H9 (cell line): ENCODE measurements at regions not wholly inside any gene's neighbourhood (a gene's known extent, or its start where the extent isn't known, plus 50 kb on each side); places are given as distances from the start of the nearest gene placed in this dataset.

Experiments
- DNase-seq: peaks from one replicate; pipeline ENCODE4 v3.0.0-alpha.2; 2017
- H2AFZ ChIP-seq: one replicate; pipeline ENCODE4 v1.6.1; 2013; ENCODE audit warnings: mild to moderate bottlenecking, low read length, control low read depth, moderate library complexity
- H2AK5ac ChIP-seq: 2 replicates; pipeline ENCODE4 v1.6.1; 2013; ENCODE audit warnings: low read length, control low read depth, mixed read lengths; ENCODE audit not compliant: insufficient read length
- H2BK120ac ChIP-seq: one replicate; pipeline ENCODE4 v1.6.1; 2013; ENCODE audit warnings: low read depth, mild to moderate bottlenecking, low read length, control low read depth, inconsistent platforms; ENCODE audit not compliant: poor library complexity, severe bottlenecking
- H2BK12ac ChIP-seq: 2 replicates; pipeline ENCODE4 v1.6.1; 2013; ENCODE audit warnings: low read length, control low read depth, mixed read lengths, low read depth; ENCODE audit not compliant: insufficient read length
- H2BK15ac ChIP-seq: 2 replicates; pipeline ENCODE4 v1.6.1; 2013; ENCODE audit warnings: low read depth, low read length, control low read depth
- H2BK20ac ChIP-seq: one replicate; pipeline ENCODE4 v1.6.1; 2013; ENCODE audit warnings: low read depth, mild to moderate bottlenecking, low read length, control low read depth, inconsistent platforms; ENCODE audit not compliant: poor library complexity, severe bottlenecking
- H2BK5ac ChIP-seq: 2 replicates; pipeline ENCODE4 v1.6.1; 2013; ENCODE audit warnings: low read length, control low read depth, mixed read lengths; ENCODE audit not compliant: insufficient read length
- H3K14ac ChIP-seq: 2 replicates; pipeline ENCODE4 v1.6.1; 2013; ENCODE audit warnings: low read length, control low read depth; ENCODE audit not compliant: insufficient read depth
- H3K18ac ChIP-seq: 2 replicates; pipeline ENCODE4 v1.6.1; 2013; ENCODE audit warnings: low read depth, mild to moderate bottlenecking, mixed read lengths, low read length, control low read depth; ENCODE audit not compliant: insufficient read length
- H3K23ac ChIP-seq: 2 replicates; pipeline ENCODE4 v1.6.1; 2013; ENCODE audit warnings: low read length, control low read depth, mixed read lengths, low read depth; ENCODE audit not compliant: insufficient read length
- H3K23me2 ChIP-seq: 2 replicates; pipeline ENCODE4 v1.6.1; 2013; ENCODE audit warnings: low read depth, mild to moderate bottlenecking, mixed read lengths, low read length, control low read depth; ENCODE audit not compliant: insufficient read length, poor library complexity, severe bottlenecking
- H3K27ac ChIP-seq: 2 replicates; pipeline ENCODE4 v1.5.1; 2013; ENCODE audit warnings: low read length, control low read depth, mixed read lengths, low read depth; ENCODE audit not compliant: insufficient read length
- H3K27me3 ChIP-seq: 2 replicates; pipeline ENCODE4 v1.6.1; 2013; ENCODE audit warnings: low read length, control low read depth, inconsistent platforms; ENCODE audit not compliant: insufficient read depth
- H3K4ac ChIP-seq: 2 replicates; pipeline ENCODE4 v1.6.1; 2013; ENCODE audit warnings: low read depth, mild to moderate bottlenecking, control low read depth, inconsistent platforms, low read length, moderate library complexity
- H3K4me1 ChIP-seq: 2 replicates; pipeline ENCODE4 v1.6.1; 2013; ENCODE audit warnings: low read length, control low read depth, inconsistent platforms; ENCODE audit not compliant: insufficient read depth
- H3K4me2 ChIP-seq: 2 replicates; pipeline ENCODE4 v1.6.1; 2013; ENCODE audit warnings: low read length, control low read depth, mixed read lengths; ENCODE audit not compliant: insufficient read length, insufficient read depth
- H3K56ac ChIP-seq: 2 replicates; pipeline ENCODE4 v1.6.1; 2013; ENCODE audit warnings: low read depth, mild to moderate bottlenecking, mixed read lengths, low read length, control low read depth; ENCODE audit not compliant: insufficient read length
- H3K79me1 ChIP-seq: 2 replicates; pipeline ENCODE4 v1.6.1; 2013; ENCODE audit warnings: low read depth, mild to moderate bottlenecking, moderate library complexity, low read length, control low read depth, inconsistent platforms; ENCODE audit not compliant: insufficient read depth, poor library complexity, severe bottlenecking
- H3K79me2 ChIP-seq: 2 replicates; pipeline ENCODE4 v1.6.1; 2013; ENCODE audit warnings: low read length, control low read depth, inconsistent platforms; ENCODE audit not compliant: insufficient read depth
- H3K9ac ChIP-seq: 2 replicates; pipeline ENCODE4 v1.6.1; 2013; ENCODE audit warnings: low read length, control low read depth, mixed read lengths; ENCODE audit not compliant: insufficient read length; ENCODE audit errors: extremely low read depth
- H3K9me3 ChIP-seq: one replicate; pipeline ENCODE4 v1.6.1; 2013; ENCODE audit warnings: low read depth, low read length, inconsistent platforms; ENCODE audit not compliant: control insufficient read depth
- H3T11ph ChIP-seq: one replicate; pipeline ENCODE4 v1.6.1; 2013; ENCODE audit warnings: mild to moderate bottlenecking, low read length, control low read depth, inconsistent platforms
- H4K20me1 ChIP-seq: one replicate; pipeline ENCODE4 v1.6.1; 2013; ENCODE audit not compliant: control insufficient read depth, insufficient read length, insufficient read depth
- H4K5ac ChIP-seq: 2 replicates; pipeline ENCODE4 v1.6.1; 2013; ENCODE audit warnings: low read depth, mild to moderate bottlenecking, mixed read lengths, low read length, control low read depth; ENCODE audit not compliant: insufficient read length
- H4K8ac ChIP-seq: replicated peaks from 2 replicates; pipeline ENCODE4 v1.6.1; 2013; ENCODE audit warnings: low read length, control low read depth, mixed read lengths, low read depth; ENCODE audit not compliant: insufficient read length
- H4K91ac ChIP-seq: 2 replicates; pipeline ENCODE4 v1.6.1; 2013; ENCODE audit warnings: low read depth, mild to moderate bottlenecking, moderate library complexity, mixed read lengths, low read length, control low read depth; ENCODE audit not compliant: insufficient read length
- H3K27ac Mint-ChIP-seq, 3 experiments: 2 replicates in 2 of 3; 3 replicates in 1 of 3; pipeline ENCODE4 v1.8.0; 2020 to 2021; ENCODE audit warnings: mixed read lengths in 3 of 3, mild to moderate bottlenecking in 1 of 3, moderate library complexity in 1 of 3
- H3K27me3 Mint-ChIP-seq: 2 replicates; pipeline ENCODE4 v1.8.0; 2021; ENCODE audit warnings: low read depth, mild to moderate bottlenecking, moderate library complexity, mixed read lengths
- H3K36me3 Mint-ChIP-seq, 3 experiments: 2 replicates in 2 of 3; 3 replicates in 1 of 3; pipeline ENCODE4 v1.8.0; 2020 to 2021; ENCODE audit warnings: low read depth in 3 of 3, mixed read lengths in 3 of 3; ENCODE audit not compliant: insufficient read depth in 1 of 3
- H3K4me1 Mint-ChIP-seq, 2 experiments: 2 replicates each; pipeline ENCODE4 v1.8.0; 2020; ENCODE audit warnings: mixed read lengths in 2 of 2
- H3K4me3 Mint-ChIP-seq, 2 experiments: 2 replicates in 1 of 2; 3 replicates in 1 of 2; pipeline ENCODE4 v1.8.0; 2020 to 2021; ENCODE audit warnings: mild to moderate bottlenecking in 2 of 2, mixed read lengths in 2 of 2, moderate library complexity in 1 of 2
- H3K9me3 Mint-ChIP-seq, 2 experiments: 2 replicates in 1 of 2; 3 replicates in 1 of 2; pipeline ENCODE4 v1.8.0; 2020; ENCODE audit warnings: mild to moderate bottlenecking in 2 of 2, mixed read lengths in 2 of 2, moderate library complexity in 1 of 2
- WGBS: extraction: QIAGEN DNeasy Blood & Tissue Kit; methylation state at CpG from one replicate; pipeline ENCODE4 v1.1.7; 2013; ENCODE audit warnings: missing lambda C conversion rate, low lambda C conversion rate, mixed read lengths; ENCODE audit not compliant: insufficient read length; ENCODE audit errors: extremely low coverage; 5-methylcytosine and 5-hydroxymethylcytosine counted together
- TF ChIP-seq, protein P1 (sequence below): fragments of 200-600 bp; sonication (generic); conservative IDR thresholded peaks from 3 replicates; pipeline ENCODE4 v1.8.0; 2021; ENCODE audit warnings: antibody characterized with exemption, mild to moderate bottlenecking

DNA sequence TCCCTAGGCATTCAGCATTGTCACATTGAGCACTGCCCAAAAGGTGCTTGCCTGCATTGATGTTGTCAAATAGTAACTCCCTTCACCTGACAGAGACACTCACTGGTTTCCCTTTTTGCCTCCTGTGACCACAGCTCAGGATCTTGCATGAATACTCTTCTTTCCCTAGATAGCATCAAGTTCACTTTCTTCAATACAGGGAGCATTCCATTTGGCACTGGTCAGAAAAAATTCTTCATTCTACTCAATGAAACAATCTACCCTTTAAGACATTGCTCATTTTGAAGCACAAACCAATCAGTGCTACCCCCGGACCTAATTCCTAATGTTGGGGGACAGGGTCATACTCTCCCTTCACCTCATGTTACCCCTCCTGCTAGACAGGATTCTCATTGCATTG, 319.0 kb upstream of the SNX7 start:
- H3K4me2 ChIP-seq = no peak overlapping the region
- peaks cover 2 to 7% of the 10 kb centered on the region in 2 experiments; a peak in 3 of 4 replicates for H3K4me1 Mint-ChIP-seq
- H2BK20ac ChIP-seq = no peak overlapping the region
- no peak for DNase-seq
- no peaks in the 10 kb centered on the region for H3K79me1 ChIP-seq
- H3K36me3 Mint-ChIP-seq = no peaks in the 10 kb centered on the region; a peak in 1 of 7 replicates
- H3K4me1 ChIP-seq = no peaks in the 10 kb centered on the region
- no peak overlapping the region for H3K27ac Mint-ChIP-seq
- no peak overlapping the region for H3K9ac ChIP-seq
- no CpG with 5 or more reads among the region's 1 CpG for WGBS
- H3K56ac ChIP-seq = no peak overlapping the region
- H2BK12ac ChIP-seq = no peak overlapping the region
- H4K5ac ChIP-seq = no peak overlapping the region
- H3K9me3 ChIP-seq = no peaks in the 10 kb centered on the region
- H3K4ac ChIP-seq = no peak overlapping the region
- H3K4me3 Mint-ChIP-seq = no peak overlapping the region
- no peak overlapping the region for H3K18ac ChIP-seq
- H2BK15ac ChIP-seq = no peak overlapping the region
- H2AFZ ChIP-seq = no peak overlapping the region
- H4K8ac ChIP-seq = no peak overlapping the region
- no peak overlapping the region for H2BK5ac ChIP-seq
- H3K27ac ChIP-seq = no peak overlapping the region
- no peak overlapping the region for H3K23ac ChIP-seq
- H3K27me3 ChIP-seq = no peaks in the 10 kb centered on the region
- H3T11ph ChIP-seq = no peak overlapping the region
- no peaks in the 10 kb centered on the region for H3K79me2 ChIP-seq
- H4K20me1 ChIP-seq = no peaks in the 10 kb centered on the region
- H4K91ac ChIP-seq = no peak overlapping the region
- H2AK5ac ChIP-seq = no peak overlapping the region
- no peak overlapping the region for H2BK120ac ChIP-seq
- no peaks in the 10 kb centered on the region for H3K9me3 Mint-ChIP-seq
- H3K14ac ChIP-seq = no peak overlapping the region
- no peaks in the 10 kb centered on the region; the same call in 1 of the 2 replicates for H3K27me3 Mint-ChIP-seq
- no peaks in the 10 kb centered on the region for H3K23me2 ChIP-seq
- TF ChIP-seq, protein P1, sequence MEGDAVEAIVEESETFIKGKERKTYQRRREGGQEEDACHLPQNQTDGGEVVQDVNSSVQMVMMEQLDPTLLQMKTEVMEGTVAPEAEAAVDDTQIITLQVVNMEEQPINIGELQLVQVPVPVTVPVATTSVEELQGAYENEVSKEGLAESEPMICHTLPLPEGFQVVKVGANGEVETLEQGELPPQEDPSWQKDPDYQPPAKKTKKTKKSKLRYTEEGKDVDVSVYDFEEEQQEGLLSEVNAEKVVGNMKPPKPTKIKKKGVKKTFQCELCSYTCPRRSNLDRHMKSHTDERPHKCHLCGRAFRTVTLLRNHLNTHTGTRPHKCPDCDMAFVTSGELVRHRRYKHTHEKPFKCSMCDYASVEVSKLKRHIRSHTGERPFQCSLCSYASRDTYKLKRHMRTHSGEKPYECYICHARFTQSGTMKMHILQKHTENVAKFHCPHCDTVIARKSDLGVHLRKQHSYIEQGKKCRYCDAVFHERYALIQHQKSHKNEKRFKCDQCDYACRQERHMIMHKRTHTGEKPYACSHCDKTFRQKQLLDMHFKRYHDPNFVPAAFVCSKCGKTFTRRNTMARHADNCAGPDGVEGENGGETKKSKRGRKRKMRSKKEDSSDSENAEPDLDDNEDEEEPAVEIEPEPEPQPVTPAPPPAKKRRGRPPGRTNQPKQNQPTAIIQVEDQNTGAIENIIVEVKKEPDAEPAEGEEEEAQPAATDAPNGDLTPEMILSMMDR = no peak
